Fibroblast of lung (primary cell): ENCODE measurements at regions not wholly inside any gene's neighbourhood (a gene's known extent, or its start where the extent isn't known, plus 50 kb on each side); places are given as distances from the start of the nearest gene placed in this dataset.

Source experiments
- DNase-seq, 2 donors: peaks; one replicate each; pipeline versions ENCODE4 v3.0.0 to v3.0.0-alpha.2; 2010; ENCODE audit warnings: low read depth in 2 of 2
- H2AFZ ChIP-seq: 2 replicates; pipeline ENCODE4 v1.5.1; 2012; ENCODE audit warnings: low read length, control low read depth, inconsistent platforms
- H3K27ac ChIP-seq: 2 replicates; pipeline ENCODE4 v1.5.1; 2011; ENCODE audit warnings: low read length, control low read depth; ENCODE audit not compliant: insufficient read depth
- H3K27me3 ChIP-seq: 2 replicates; pipeline ENCODE4 v1.5.1; 2011; ENCODE audit warnings: mild to moderate bottlenecking, low read length; ENCODE audit not compliant: control insufficient read depth, insufficient read depth
- H3K36me3 ChIP-seq: 2 replicates; pipeline ENCODE4 v1.5.1; 2011; ENCODE audit warnings: low read length; ENCODE audit not compliant: control insufficient read depth, insufficient read depth
- H3K4me1 ChIP-seq: 2 replicates; pipeline ENCODE4 v1.5.1; 2011; ENCODE audit warnings: low read length; ENCODE audit not compliant: control insufficient read depth, insufficient read depth; ENCODE audit errors: extremely low read depth
- H3K4me2 ChIP-seq: 2 replicates; pipeline ENCODE4 v1.5.1; 2011; ENCODE audit warnings: low read length, control low read depth; ENCODE audit not compliant: insufficient read depth; ENCODE audit errors: extremely low read depth
- H3K4me3 ChIP-seq, 4 experiments: fragments of 200-600 bp in 1 of 4; sonication (generic) in 1 of 4; replicated peaks in 1 of 4; 2 replicates each; pipeline ENCODE4 v1.5.1; 2011 to 2016; ENCODE audit warnings: low read length in 4 of 4, low read depth in 3 of 4, mild to moderate bottlenecking in 3 of 4, control low read depth in 2 of 4, inconsistent platforms in 1 of 4, mixed read lengths in 1 of 4; ENCODE audit not compliant: insufficient read depth in 1 of 4; ENCODE audit errors: control extremely low read depth in 1 of 4
- H3K79me2 ChIP-seq: 2 replicates; pipeline ENCODE4 v1.5.1; 2012; ENCODE audit warnings: mild to moderate bottlenecking, low read length, inconsistent platforms; ENCODE audit not compliant: control insufficient read depth, insufficient read depth
- H3K9ac ChIP-seq: 2 replicates; pipeline ENCODE4 v1.5.1; 2011; ENCODE audit warnings: mild to moderate bottlenecking, low read length, control low read depth; ENCODE audit not compliant: insufficient read depth
- H3K9me3 ChIP-seq: 2 replicates; pipeline ENCODE4 v1.5.1; 2012; ENCODE audit warnings: low read depth, low read length; ENCODE audit not compliant: control insufficient read depth, insufficient read depth
- H4K20me1 ChIP-seq: 2 replicates; pipeline ENCODE4 v1.5.1; 2011; ENCODE audit warnings: low read length; ENCODE audit not compliant: control insufficient read depth, insufficient read depth; ENCODE audit errors: extremely low read depth
- EZH2 ChIP-seq: IDR thresholded peaks from 2 replicates; pipeline ENCODE4 v1.5.1; 2012; ENCODE audit warnings: low read length, control low read depth, mild to moderate bottlenecking; ENCODE audit errors: missing control alignments
- TF ChIP-seq, protein P1 (sequence below), 2 donors: IDR thresholded peaks in 1 of 2; conservative IDR thresholded peaks in 1 of 2; 1 replicate in 1 of 2; 2 replicates in 1 of 2; pipeline ENCODE4 v1.5.1; 2011 to 2012; ENCODE audit warnings: low read length in 2 of 2, control low read depth in 1 of 2, inconsistent platforms in 1 of 2, low read depth in 1 of 2, mild to moderate bottlenecking in 1 of 2

DNA sequence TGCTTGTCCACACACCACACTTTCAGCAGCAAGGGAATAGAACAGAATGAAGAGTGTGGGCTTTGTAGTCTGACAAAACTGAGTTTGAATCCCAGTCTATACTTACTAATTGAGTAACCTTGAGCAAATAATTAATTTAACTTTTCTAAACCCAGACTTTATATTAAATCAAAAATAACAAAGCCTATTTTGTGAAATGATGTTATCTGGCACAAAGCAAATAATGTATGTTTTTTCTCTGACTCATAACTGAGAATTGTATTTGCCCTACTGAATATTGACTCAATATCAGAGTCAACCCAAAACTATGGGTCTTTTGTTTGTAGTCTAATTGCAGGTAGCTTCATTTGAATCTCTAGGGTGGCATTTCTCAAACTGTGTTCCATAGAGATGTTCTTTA, 77.9 kb upstream of the TANC2 start:
- Histone ChIP-seq H3K27ac (no peak overlapping the region), H3K9ac (no peak overlapping the region), H2AFZ (no peak overlapping the region), H3K79me2 (no peaks in the 10 kb centered on the region), H3K4me3 (no peak overlapping the region), H3K4me2 (no peak overlapping the region), H3K27me3 (no peaks in the 10 kb centered on the region), H3K4me1 (peaks cover 2% of the 10 kb centered on the region), H3K36me3 (no peaks in the 10 kb centered on the region), H3K9me3 (no peaks in the 10 kb centered on the region), H4K20me1 (no peaks in the 10 kb centered on the region)
- DNase-seq, result peak in 1 of 2 donors; percentile 6
- no peak for TF ChIP-seq EZH2
- TF ChIP-seq, protein P1, sequence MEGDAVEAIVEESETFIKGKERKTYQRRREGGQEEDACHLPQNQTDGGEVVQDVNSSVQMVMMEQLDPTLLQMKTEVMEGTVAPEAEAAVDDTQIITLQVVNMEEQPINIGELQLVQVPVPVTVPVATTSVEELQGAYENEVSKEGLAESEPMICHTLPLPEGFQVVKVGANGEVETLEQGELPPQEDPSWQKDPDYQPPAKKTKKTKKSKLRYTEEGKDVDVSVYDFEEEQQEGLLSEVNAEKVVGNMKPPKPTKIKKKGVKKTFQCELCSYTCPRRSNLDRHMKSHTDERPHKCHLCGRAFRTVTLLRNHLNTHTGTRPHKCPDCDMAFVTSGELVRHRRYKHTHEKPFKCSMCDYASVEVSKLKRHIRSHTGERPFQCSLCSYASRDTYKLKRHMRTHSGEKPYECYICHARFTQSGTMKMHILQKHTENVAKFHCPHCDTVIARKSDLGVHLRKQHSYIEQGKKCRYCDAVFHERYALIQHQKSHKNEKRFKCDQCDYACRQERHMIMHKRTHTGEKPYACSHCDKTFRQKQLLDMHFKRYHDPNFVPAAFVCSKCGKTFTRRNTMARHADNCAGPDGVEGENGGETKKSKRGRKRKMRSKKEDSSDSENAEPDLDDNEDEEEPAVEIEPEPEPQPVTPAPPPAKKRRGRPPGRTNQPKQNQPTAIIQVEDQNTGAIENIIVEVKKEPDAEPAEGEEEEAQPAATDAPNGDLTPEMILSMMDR (conservative IDR thresholded peaks at IDR 0.05 in 1 of 2, IDR thresholded peaks at IDR 0.05 in 1 of 2; ENCODE audit: low read depth in 1 of 2, low read length in 2 of 2), result no peak

- H3K27ac ChIP-seq, result no peak overlapping the region
- no peak overlapping the region for H3K4me3 ChIP-seq
- H3K4me1 ChIP-seq, result no peaks in the 10 kb centered on the region
- no peaks in the 10 kb centered on the region for H4K20me1 ChIP-seq
- DNase-seq, result no peak
- no peaks in the 10 kb centered on the region for H3K9me3 ChIP-seq
- no peaks in the 10 kb centered on the region for H3K36me3 ChIP-seq
- H3K9ac ChIP-seq, result no peak overlapping the region
- no peak overlapping the region for H2AFZ ChIP-seq
- TF ChIP-seq, protein P1 (conservative IDR thresholded peaks at IDR 0.05 in 1 of 2, IDR thresholded peaks at IDR 0.05 in 1 of 2; ENCODE audit: low read depth in 1 of 2, low read length in 2 of 2), result no peak
- no peak for TF ChIP-seq EZH2
- H3K79me2 ChIP-seq, result no peaks in the 10 kb centered on the region
- H3K4me2 ChIP-seq, result no peak overlapping the region
- no peaks in the 10 kb centered on the region for H3K27me3 ChIP-seq
These were observed 78.6 kb upstream of the TANC2 start for GRCh38 chr17:62887437-62887836.

DNA sequence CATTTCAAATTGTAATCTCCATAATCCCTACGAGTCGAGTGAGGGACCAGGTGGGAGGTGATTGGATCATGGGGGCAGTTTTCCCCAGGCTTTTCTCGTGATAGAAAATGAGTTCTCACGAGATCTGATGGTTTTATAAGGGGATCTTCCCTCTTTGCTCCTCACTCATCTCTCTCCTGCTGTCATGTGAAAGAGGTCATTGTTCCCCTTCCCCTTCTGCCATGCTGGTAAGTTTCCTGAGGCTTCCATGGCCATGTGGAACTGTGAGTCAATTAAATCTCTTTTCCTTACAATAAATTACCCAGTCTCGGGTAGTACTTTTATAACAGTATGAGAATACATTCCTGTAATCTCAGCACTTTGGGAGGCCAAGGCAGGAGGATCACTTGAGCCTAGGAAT, 76.7 kb upstream of the MARCHF10 start:
- DNase-seq, result no peak
- no peak for TF ChIP-seq EZH2
- TF ChIP-seq, protein P1 (conservative IDR thresholded peaks at IDR 0.05 in 1 of 2, IDR thresholded peaks at IDR 0.05 in 1 of 2; ENCODE audit: low read depth in 1 of 2, low read length in 2 of 2), result no peak
- Histone ChIP-seq H3K9ac (no peak overlapping the region), H3K36me3 (no peaks in the 10 kb centered on the region), H3K79me2 (no peaks in the 10 kb centered on the region), H2AFZ (no peak overlapping the region), H3K4me1 (no peaks in the 10 kb centered on the region), H3K9me3 (no peaks in the 10 kb centered on the region), H3K27ac (no peak overlapping the region), H3K4me2 (no peak overlapping the region), H4K20me1 (no peaks in the 10 kb centered on the region), H3K4me3 (no peak overlapping the region), H3K27me3 (no peaks in the 10 kb centered on the region)
